GM12878 (cell line): ENCODE measurements at regions not wholly inside any gene's neighbourhood (a gene's known extent, or its start where the extent isn't known, plus 50 kb on each side); places are given as distances from the start of the nearest gene placed in this dataset.

ENCODE experiments used
- CREB1 ChIP-seq: IDR thresholded peaks from 2 replicates; pipeline ENCODE4 v1.6.1; 2012; ENCODE audit warnings: low read depth, mild to moderate bottlenecking, inconsistent platforms
- MEF2B ChIP-seq: fragments of 450-650 bp; IDR thresholded peaks from 2 replicates; pipeline ENCODE4 v1.6.1; 2018; ENCODE audit warnings: mild to moderate bottlenecking, moderate library complexity; ENCODE audit not compliant: partially characterized antibody, poor library complexity, severe bottlenecking
- NR2C2 ChIP-seq: IDR thresholded peaks from 2 replicates; pipeline ENCODE4 v1.6.1; 2011; ENCODE audit warnings: borderline replicate concordance, low read depth; ENCODE audit not compliant: control insufficient read depth, insufficient read length
- POLR2A ChIP-seq: IDR thresholded peaks from 2 replicates; pipeline ENCODE4 v1.6.1; 2011; ENCODE audit warnings: low read depth, mild to moderate bottlenecking, low read length
- TARDBP ChIP-seq: IDR thresholded peaks from 2 replicates; pipeline ENCODE4 v1.6.1; 2016; ENCODE audit warnings: borderline replicate concordance
- TF ChIP-seq, protein P1 (sequence below): fragments of 450-650 bp; IDR thresholded peaks from 2 replicates; pipeline ENCODE4 v1.6.1; 2014; ENCODE audit warnings: mild to moderate bottlenecking
- TF ChIP-seq, protein P2 (sequence below): IDR thresholded peaks from 2 replicates; pipeline ENCODE4 v1.6.1; 2011; ENCODE audit warnings: low read depth, low read length, improper control_type of control experiment, borderline replicate concordance

DNA sequence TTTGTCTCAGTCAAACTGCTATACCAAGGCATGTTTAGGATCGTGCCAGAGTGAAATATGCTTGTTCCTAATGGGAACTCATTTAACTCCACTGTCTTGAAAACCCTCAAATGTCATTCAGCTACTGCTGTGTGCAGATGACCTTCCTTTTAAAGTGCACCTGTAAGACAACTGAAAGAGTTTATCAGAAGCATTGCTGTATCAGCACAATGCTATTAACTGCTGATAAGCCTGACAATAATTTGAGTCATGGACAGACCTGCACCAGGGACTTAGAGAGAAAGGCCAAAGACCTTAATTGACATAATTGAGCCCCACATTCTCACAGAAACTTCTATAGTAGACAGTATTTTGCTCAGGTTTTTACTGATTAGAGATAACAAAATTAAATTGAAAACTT, 557.9 kb downstream of the DIPK2A start:
- TF ChIP-seq, protein P1, sequence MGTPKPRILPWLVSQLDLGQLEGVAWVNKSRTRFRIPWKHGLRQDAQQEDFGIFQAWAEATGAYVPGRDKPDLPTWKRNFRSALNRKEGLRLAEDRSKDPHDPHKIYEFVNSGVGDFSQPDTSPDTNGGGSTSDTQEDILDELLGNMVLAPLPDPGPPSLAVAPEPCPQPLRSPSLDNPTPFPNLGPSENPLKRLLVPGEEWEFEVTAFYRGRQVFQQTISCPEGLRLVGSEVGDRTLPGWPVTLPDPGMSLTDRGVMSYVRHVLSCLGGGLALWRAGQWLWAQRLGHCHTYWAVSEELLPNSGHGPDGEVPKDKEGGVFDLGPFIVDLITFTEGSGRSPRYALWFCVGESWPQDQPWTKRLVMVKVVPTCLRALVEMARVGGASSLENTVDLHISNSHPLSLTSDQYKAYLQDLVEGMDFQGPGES, result no peak
- TF ChIP-seq POLR2A (no peak), NR2C2 (no peak), CREB1 (no peak), TARDBP (no peak), MEF2B (no peak)
- TF ChIP-seq, protein P2, sequence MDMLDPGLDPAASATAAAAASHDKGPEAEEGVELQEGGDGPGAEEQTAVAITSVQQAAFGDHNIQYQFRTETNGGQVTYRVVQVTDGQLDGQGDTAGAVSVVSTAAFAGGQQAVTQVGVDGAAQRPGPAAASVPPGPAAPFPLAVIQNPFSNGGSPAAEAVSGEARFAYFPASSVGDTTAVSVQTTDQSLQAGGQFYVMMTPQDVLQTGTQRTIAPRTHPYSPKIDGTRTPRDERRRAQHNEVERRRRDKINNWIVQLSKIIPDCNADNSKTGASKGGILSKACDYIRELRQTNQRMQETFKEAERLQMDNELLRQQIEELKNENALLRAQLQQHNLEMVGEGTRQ, result no peak
